AG09319 (cell line): ENCODE measurements at regions not wholly inside any gene's neighbourhood (a gene's known extent, or its start where the extent isn't known, plus 50 kb on each side); places are given as distances from the start of the nearest gene placed in this dataset.

Experiments used
- DNase-seq: peaks from one replicate; pipeline ENCODE4 v3.0.0-alpha.2; 2010; ENCODE audit warnings: low read depth; ENCODE audit errors: extremely low read depth
- CTCF ChIP-seq: IDR thresholded peaks from 2 replicates; pipeline ENCODE4 v1.5.1; 2011; ENCODE audit warnings: low read depth, mild to moderate bottlenecking, inconsistent platforms, low read length, moderate library complexity

- no peak for DNase-seq
- TF ChIP-seq CTCF = no peak
Observed at GRCh38 chr3:70823622-70824021, 511.2 kb upstream of the MDFIC2 start.

DNA sequence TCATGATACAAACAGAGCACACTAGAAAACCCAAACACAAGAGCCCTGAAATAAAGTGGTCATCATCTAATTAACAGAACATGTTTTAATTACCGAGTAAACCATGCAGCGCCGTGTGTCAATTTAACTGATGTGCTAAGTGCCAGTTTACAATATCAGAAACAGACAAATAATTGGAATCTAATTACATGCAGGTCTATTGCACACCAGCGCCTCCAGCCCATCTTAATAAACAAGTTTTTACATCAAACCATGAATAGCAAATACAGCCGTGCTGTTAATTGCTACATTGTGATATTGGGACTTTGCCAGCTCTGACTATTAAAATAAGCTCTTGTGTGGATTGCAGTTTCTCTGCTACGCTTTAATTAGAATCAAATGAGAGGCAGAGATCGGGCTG, 510.2 kb upstream of the MDFIC2 start:
- no peak for DNase-seq
- no peak for TF ChIP-seq CTCF

GRCh38 chr3:70821602-70822001, 509.2 kb upstream of the MDFIC2 start:
- DNase-seq = no peak

DNA sequence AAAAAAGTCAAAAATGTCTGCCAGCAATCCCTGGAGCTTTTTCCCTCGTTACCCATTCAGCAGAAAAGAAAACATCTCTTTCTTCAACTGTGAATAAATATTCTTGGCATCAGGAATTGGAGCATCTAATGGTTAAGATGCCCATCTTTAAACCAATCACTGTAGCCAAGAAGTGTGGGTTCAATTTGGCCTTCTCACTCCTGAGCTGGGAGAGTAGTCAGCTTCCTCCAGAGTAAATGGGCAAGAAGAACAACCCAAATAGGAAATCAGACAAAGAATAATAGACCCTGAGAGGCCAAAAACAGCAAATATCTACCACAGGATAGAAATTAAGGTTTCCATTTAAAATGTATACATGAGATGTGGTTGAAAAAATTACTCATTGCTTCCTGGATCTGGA, 508.0 kb upstream of the MDFIC2 start:
- no peak for DNase-seq
- no peak for TF ChIP-seq CTCF

More at GRCh38 chr3:70821602-70822001, 509.2 kb upstream of the MDFIC2 start:
- TF ChIP-seq CTCF = no peak

GRCh38 chr3:70818145-70818544, 505.7 kb upstream of the MDFIC2 start:
- DNase-seq = no peak
- no peak for TF ChIP-seq CTCF

- TF ChIP-seq CTCF = no peak
- no peak for DNase-seq
Observed at GRCh38 chr3:70816346-70816745, 503.9 kb upstream of the MDFIC2 start.

GRCh38 chr3:70815817-70816216, 503.4 kb upstream of the MDFIC2 start:
- DNase-seq = no peak
- TF ChIP-seq CTCF = no peak
